Left kidney (tissue), 1 donor: ENCODE measurements at regions not wholly inside any gene's neighbourhood (a gene's known extent, or its start where the extent isn't known, plus 50 kb on each side); places are given as distances from the start of the nearest gene placed in this dataset.

Experiments used
- DNase-seq: peaks from one replicate; pipeline ENCODE4 v3.0.0-alpha.2; 2013

- DNase-seq, result no peak
Observed at GRCh38 chr13:34467450-34468083, 474.5 kb upstream of the NBEA start.

- DNase-seq, result no peak
Observed at GRCh38 chr13:34469196-34469986, 472.7 kb upstream of the NBEA start.

GRCh38 chr13:34474187-34474868 is 467.7 kb upstream of the NBEA start:
- DNase-seq, result no peak

GRCh38 chr13:34478376-34478775 is 463.7 kb upstream of the NBEA start:
- DNase-seq, result no peak

GRCh38 chr13:34502011-34502410 is 440.1 kb upstream of the NBEA start:
- DNase-seq, result no peak

GRCh38 chr13:34502621-34503020 is 439.4 kb upstream of the NBEA start:
- no peak for DNase-seq

GRCh38 chr13:34506796-34507195 is 435.3 kb upstream of the NBEA start:
- DNase-seq, result no peak

GRCh38 chr13:34507630-34508029 is 434.4 kb upstream of the NBEA start:
- no peak for DNase-seq

- DNase-seq, result no peak
Observed at GRCh38 chr13:34512817-34513216, 429.3 kb upstream of the NBEA start.

GRCh38 chr13:34513526-34513925 is 428.5 kb upstream of the NBEA start:
- DNase-seq, result no peak

GRCh38 chr13:34515201-34515600 is 426.9 kb upstream of the NBEA start:
- no peak for DNase-seq

- DNase-seq, result no peak
Observed at GRCh38 chr13:34521171-34521570, 420.9 kb upstream of the NBEA start.

- DNase-seq, result no peak
Observed at GRCh38 chr13:34522808-34523207, 419.3 kb upstream of the NBEA start.

GRCh38 chr13:34523406-34523805 is 418.7 kb upstream of the NBEA start:
- no peak for DNase-seq

- DNase-seq, result no peak
Observed at GRCh38 chr13:34533941-34534340, 408.1 kb upstream of the NBEA start.

- DNase-seq, result no peak
Observed at GRCh38 chr13:34542321-34542720, 399.7 kb upstream of the NBEA start.

- DNase-seq, result no peak
Observed at GRCh38 chr13:34543836-34544235, 398.2 kb upstream of the NBEA start.

- DNase-seq, result no peak
Observed at GRCh38 chr13:34545461-34545860, 396.6 kb upstream of the NBEA start.

- DNase-seq, result no peak
Observed at GRCh38 chr13:34546344-34547250, 395.5 kb upstream of the NBEA start.

- no peak for DNase-seq
Observed at GRCh38 chr13:34547929-34548328, 394.1 kb upstream of the NBEA start.

- DNase-seq, result no peak
Observed at GRCh38 chr13:34553376-34553775, 388.7 kb upstream of the NBEA start.

GRCh38 chr13:34555988-34556387 is 386.1 kb upstream of the NBEA start:
- no peak for DNase-seq
